Neural cell (in vitro differentiated cells): ENCODE measurements at regions not wholly inside any gene's neighbourhood (a gene's known extent, or its start where the extent isn't known, plus 50 kb on each side); places are given as distances from the start of the nearest gene placed in this dataset.

Source experiments
- H2AFZ ChIP-seq: fragments of 200-600, 300-800 bp; sonication (generic), shearing (Covaris generic); 2 replicates; pipeline ENCODE4 v1.6.0; 2014; ENCODE audit warnings: low read depth, mild to moderate bottlenecking, antibody characterized with exemption, low read length, moderate library complexity
- H3F3A ChIP-seq: fragments of 200-600 bp; shearing (Covaris generic); 2 replicates; pipeline ENCODE4 v1.6.1; 2016; ENCODE audit warnings: mild to moderate bottlenecking, moderate library complexity, mixed read lengths, antibody characterized with exemption, low read length; ENCODE audit not compliant: insufficient read depth, poor library complexity, severe bottlenecking
- H3K27ac ChIP-seq: fragments of 200-600, 300-800 bp; sonication (generic), shearing (Covaris generic); 2 replicates; pipeline ENCODE4 v1.5.1; 2014; ENCODE audit warnings: mild to moderate bottlenecking, low read length, moderate library complexity
- H3K27me3 ChIP-seq: fragments of 300-800, 200-600 bp; sonication (generic), shearing (Covaris generic); 2 replicates; pipeline ENCODE4 v1.6.0; 2014; ENCODE audit warnings: mild to moderate bottlenecking, low read depth, low read length, moderate library complexity; ENCODE audit not compliant: insufficient read depth
- H3K36me3 ChIP-seq: fragments of 300-800, 200-600 bp; sonication (generic), shearing (Covaris generic); 2 replicates; pipeline ENCODE4 v1.5.1; 2014; ENCODE audit warnings: mild to moderate bottlenecking, antibody characterized with exemption, low read length, moderate library complexity; ENCODE audit not compliant: insufficient read depth
- H3K4me2 ChIP-seq: fragments of 300-800, 200-600 bp; sonication (generic), shearing (Covaris generic); 2 replicates; pipeline ENCODE4 v1.6.0; 2014; ENCODE audit warnings: mild to moderate bottlenecking, low read length
- H3K4me3 ChIP-seq: fragments of 300-800, 200-600 bp; sonication (generic), shearing (Covaris generic); 2 replicates; pipeline ENCODE4 v1.5.1; 2014; ENCODE audit warnings: mild to moderate bottlenecking, low read length, moderate library complexity
- H3K79me2 ChIP-seq: fragments of 200-600 bp; shearing (Covaris generic); replicated peaks from 2 replicates; pipeline ENCODE4 v1.6.0; 2014; ENCODE audit warnings: mild to moderate bottlenecking, low read length, moderate library complexity; ENCODE audit not compliant: insufficient read depth
- H3K9ac ChIP-seq: fragments of 300-800, 200-600 bp; sonication (generic), shearing (Covaris generic); 2 replicates; pipeline ENCODE4 v1.6.1; 2016; ENCODE audit warnings: mild to moderate bottlenecking, low read length, mixed read lengths
- H3K9me2 ChIP-seq: fragments of 200-600 bp; shearing (Covaris generic); 2 replicates; pipeline ENCODE4 v1.6.1; 2016; ENCODE audit warnings: mild to moderate bottlenecking, low read length, mixed read lengths; ENCODE audit not compliant: insufficient read depth
- H3K9me3 ChIP-seq: fragments of 200-600, 300-800 bp; sonication (generic), shearing (Covaris generic); 2 replicates; pipeline ENCODE4 v1.6.1; 2016; ENCODE audit warnings: mild to moderate bottlenecking, mixed run types, low read length, moderate library complexity, mixed read lengths
- H4K20me1 ChIP-seq: fragments of 200-600 bp; shearing (Covaris generic); 2 replicates; pipeline ENCODE4 v1.6.1; 2016; ENCODE audit warnings: mild to moderate bottlenecking, mixed run types; ENCODE audit not compliant: insufficient read depth
- EP300 ChIP-seq: fragments of 450-650 bp; conservative IDR thresholded peaks from 2 replicates; pipeline ENCODE4 v1.6.1; 2014; ENCODE audit warnings: antibody characterized with exemption, mild to moderate bottlenecking, moderate library complexity; ENCODE audit not compliant: poor library complexity, severe bottlenecking
- EZH2 ChIP-seq: fragments of 200-600, 300-800 bp; shearing (Covaris generic), sonication (generic); IDR thresholded peaks from 2 replicates; pipeline ENCODE4 v1.6.1; 2014; ENCODE audit warnings: antibody characterized with exemption, low read length, borderline replicate concordance, mild to moderate bottlenecking; ENCODE audit not compliant: insufficient read depth, poor library complexity, severe bottlenecking
- MXI1 ChIP-seq: fragments of 450-650 bp; conservative IDR thresholded peaks from 2 replicates; pipeline ENCODE4 v1.6.1; 2014; ENCODE audit warnings: antibody characterized with exemption, mild to moderate bottlenecking; ENCODE audit not compliant: poor library complexity, severe bottlenecking
- POLR2AphosphoS5 ChIP-seq: IDR thresholded peaks from 2 replicates; pipeline ENCODE4 v1.6.1; 2012
- RAD21 ChIP-seq: fragments of 450-650 bp; conservative IDR thresholded peaks from 2 replicates; pipeline ENCODE4 v1.6.1; 2014; ENCODE audit warnings: antibody characterized with exemption, mild to moderate bottlenecking, moderate library complexity
- SMC3 ChIP-seq: fragments of 450-650 bp; conservative IDR thresholded peaks from 2 replicates; pipeline ENCODE4 v1.6.1; 2014; ENCODE audit warnings: antibody characterized with exemption, mild to moderate bottlenecking, moderate library complexity; ENCODE audit not compliant: poor library complexity
- TAF1 ChIP-seq: IDR thresholded peaks from 2 replicates; pipeline ENCODE4 v1.6.1; 2012; ENCODE audit warnings: low read depth
- TF ChIP-seq, protein P1 (sequence below): fragments of 450-650 bp; IDR thresholded peaks from 2 replicates; pipeline ENCODE4 v1.5.1; 2014; ENCODE audit warnings: antibody characterized with exemption, mild to moderate bottlenecking, moderate library complexity; ENCODE audit not compliant: poor library complexity, severe bottlenecking
- TF ChIP-seq, protein P2 (sequence below): IDR thresholded peaks from 2 replicates; pipeline ENCODE4 v1.6.1; 2012; ENCODE audit warnings: borderline replicate concordance

DNA sequence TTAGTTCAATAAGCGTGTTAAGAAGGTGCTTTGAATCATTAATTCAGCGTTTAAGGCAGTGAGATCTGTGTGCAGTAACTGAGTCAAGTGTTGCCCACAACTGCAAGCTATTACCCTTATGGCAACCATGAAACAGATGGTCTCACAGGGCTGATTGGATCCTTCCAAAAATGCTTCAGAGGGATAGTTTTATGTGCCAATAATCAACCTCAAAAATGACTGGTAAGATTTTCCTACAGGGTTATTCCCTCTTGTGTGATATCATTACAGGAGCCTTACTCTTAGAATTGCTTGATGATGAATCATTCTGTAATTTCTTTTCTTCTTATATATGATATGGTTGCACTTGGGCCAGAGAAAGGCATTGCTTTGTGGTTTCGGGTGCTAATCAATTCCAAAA is 1299.2 kb upstream of the ATXN8OS start:
- H3K4me2 ChIP-seq: no peak overlapping the region
- no peaks in the 10 kb centered on the region for H3K9me3 ChIP-seq
- no peak overlapping the region for H3K27ac ChIP-seq
- TF ChIP-seq, protein P1, sequence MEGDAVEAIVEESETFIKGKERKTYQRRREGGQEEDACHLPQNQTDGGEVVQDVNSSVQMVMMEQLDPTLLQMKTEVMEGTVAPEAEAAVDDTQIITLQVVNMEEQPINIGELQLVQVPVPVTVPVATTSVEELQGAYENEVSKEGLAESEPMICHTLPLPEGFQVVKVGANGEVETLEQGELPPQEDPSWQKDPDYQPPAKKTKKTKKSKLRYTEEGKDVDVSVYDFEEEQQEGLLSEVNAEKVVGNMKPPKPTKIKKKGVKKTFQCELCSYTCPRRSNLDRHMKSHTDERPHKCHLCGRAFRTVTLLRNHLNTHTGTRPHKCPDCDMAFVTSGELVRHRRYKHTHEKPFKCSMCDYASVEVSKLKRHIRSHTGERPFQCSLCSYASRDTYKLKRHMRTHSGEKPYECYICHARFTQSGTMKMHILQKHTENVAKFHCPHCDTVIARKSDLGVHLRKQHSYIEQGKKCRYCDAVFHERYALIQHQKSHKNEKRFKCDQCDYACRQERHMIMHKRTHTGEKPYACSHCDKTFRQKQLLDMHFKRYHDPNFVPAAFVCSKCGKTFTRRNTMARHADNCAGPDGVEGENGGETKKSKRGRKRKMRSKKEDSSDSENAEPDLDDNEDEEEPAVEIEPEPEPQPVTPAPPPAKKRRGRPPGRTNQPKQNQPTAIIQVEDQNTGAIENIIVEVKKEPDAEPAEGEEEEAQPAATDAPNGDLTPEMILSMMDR: no peak
- TF ChIP-seq POLR2AphosphoS5 (no peak), MXI1 (no peak), TAF1 (no peak), SMC3 (no peak), EP300 (no peak), RAD21 (no peak), EZH2 (no peak)
- TF ChIP-seq, protein P2, sequence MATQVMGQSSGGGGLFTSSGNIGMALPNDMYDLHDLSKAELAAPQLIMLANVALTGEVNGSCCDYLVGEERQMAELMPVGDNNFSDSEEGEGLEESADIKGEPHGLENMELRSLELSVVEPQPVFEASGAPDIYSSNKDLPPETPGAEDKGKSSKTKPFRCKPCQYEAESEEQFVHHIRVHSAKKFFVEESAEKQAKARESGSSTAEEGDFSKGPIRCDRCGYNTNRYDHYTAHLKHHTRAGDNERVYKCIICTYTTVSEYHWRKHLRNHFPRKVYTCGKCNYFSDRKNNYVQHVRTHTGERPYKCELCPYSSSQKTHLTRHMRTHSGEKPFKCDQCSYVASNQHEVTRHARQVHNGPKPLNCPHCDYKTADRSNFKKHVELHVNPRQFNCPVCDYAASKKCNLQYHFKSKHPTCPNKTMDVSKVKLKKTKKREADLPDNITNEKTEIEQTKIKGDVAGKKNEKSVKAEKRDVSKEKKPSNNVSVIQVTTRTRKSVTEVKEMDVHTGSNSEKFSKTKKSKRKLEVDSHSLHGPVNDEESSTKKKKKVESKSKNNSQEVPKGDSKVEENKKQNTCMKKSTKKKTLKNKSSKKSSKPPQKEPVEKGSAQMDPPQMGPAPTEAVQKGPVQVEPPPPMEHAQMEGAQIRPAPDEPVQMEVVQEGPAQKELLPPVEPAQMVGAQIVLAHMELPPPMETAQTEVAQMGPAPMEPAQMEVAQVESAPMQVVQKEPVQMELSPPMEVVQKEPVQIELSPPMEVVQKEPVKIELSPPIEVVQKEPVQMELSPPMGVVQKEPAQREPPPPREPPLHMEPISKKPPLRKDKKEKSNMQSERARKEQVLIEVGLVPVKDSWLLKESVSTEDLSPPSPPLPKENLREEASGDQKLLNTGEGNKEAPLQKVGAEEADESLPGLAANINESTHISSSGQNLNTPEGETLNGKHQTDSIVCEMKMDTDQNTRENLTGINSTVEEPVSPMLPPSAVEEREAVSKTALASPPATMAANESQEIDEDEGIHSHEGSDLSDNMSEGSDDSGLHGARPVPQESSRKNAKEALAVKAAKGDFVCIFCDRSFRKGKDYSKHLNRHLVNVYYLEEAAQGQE: no peak
- H2AFZ ChIP-seq: no peak overlapping the region
- no peaks in the 10 kb centered on the region for H3K27me3 ChIP-seq
- H3K4me3 ChIP-seq: no peak overlapping the region
- no peaks in the 10 kb centered on the region for H3K79me2 ChIP-seq
- H3K36me3 ChIP-seq: no peaks in the 10 kb centered on the region
- no peaks in the 10 kb centered on the region for H3F3A ChIP-seq
- H4K20me1 ChIP-seq: no peaks in the 10 kb centered on the region
- H3K9ac ChIP-seq: no peak overlapping the region
- H3K9me2 ChIP-seq: no peaks in the 10 kb centered on the region

DNA sequence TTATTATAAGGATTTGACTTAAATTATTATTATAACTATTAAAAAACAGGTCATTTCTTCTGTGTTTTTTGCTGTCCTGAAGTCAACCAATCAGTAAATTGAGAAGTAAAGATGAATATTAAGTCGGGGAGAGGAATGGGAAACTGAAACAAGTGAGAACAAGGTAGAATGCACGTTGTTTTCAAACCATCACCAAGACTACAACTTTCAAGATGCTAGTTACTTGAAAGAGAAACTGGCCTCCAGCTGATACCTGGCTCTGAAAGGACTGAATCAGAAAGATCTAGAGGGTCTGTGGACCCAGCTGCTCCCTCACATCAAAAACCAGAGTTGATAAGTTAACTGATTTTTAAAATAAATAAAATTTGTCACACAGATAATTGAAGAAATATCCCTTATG is 1301.5 kb upstream of the ATXN8OS start:
- no peak overlapping the region for H3K4me2 ChIP-seq
- H3F3A ChIP-seq: no peaks in the 10 kb centered on the region
- no peak overlapping the region for H2AFZ ChIP-seq
- no peaks in the 10 kb centered on the region for H3K36me3 ChIP-seq
- no peak overlapping the region for H3K9ac ChIP-seq
- no peaks in the 10 kb centered on the region for H3K9me3 ChIP-seq
- H3K4me3 ChIP-seq: no peak overlapping the region
- TF ChIP-seq EP300: no peak
- TF ChIP-seq TAF1: no peak
- TF ChIP-seq, protein P1: no peak
- TF ChIP-seq, protein P2: no peak
- no peak for TF ChIP-seq SMC3
- TF ChIP-seq RAD21: no peak
- no peak for TF ChIP-seq EZH2
- no peak for TF ChIP-seq POLR2AphosphoS5
- TF ChIP-seq MXI1: no peak
- H3K27me3 ChIP-seq: no peaks in the 10 kb centered on the region
- no peaks in the 10 kb centered on the region for H3K79me2 ChIP-seq
- H3K27ac ChIP-seq: no peak overlapping the region
- no peaks in the 10 kb centered on the region for H3K9me2 ChIP-seq
- no peaks in the 10 kb centered on the region for H4K20me1 ChIP-seq
